ENCODE measurements at regions not wholly inside any gene's neighbourhood (a gene's known extent, or its start where the extent isn't known, plus 50 kb on each side); places are given as distances from the start of the nearest gene placed in this dataset.
"Not testable (repeated sequence)": the region's sequence is repeated elsewhere in the genome, so short reads cannot be mapped to it uniquely, and the experiment has no call there.

DNA sequence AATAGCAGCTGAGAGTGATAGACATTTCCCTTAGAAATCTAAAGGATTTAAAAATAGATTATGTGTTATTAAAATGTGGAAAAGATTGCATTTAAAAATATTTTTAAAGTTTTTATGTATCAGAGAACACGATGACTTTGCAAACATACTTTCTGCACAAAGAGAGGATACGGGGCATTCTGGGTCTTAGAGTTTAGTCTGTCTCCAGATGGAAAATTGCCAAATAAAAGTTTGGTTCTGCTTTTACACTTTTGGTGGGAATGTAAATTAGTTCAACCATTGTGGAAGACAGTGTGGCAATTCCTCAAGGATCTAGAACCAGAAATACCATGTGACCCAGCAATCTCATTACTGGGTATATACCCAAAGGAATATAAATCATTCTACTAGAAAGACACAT lies 355.2 kb downstream of the NDFIP2 start:
- TF ChIP-seq, protein P1, sequence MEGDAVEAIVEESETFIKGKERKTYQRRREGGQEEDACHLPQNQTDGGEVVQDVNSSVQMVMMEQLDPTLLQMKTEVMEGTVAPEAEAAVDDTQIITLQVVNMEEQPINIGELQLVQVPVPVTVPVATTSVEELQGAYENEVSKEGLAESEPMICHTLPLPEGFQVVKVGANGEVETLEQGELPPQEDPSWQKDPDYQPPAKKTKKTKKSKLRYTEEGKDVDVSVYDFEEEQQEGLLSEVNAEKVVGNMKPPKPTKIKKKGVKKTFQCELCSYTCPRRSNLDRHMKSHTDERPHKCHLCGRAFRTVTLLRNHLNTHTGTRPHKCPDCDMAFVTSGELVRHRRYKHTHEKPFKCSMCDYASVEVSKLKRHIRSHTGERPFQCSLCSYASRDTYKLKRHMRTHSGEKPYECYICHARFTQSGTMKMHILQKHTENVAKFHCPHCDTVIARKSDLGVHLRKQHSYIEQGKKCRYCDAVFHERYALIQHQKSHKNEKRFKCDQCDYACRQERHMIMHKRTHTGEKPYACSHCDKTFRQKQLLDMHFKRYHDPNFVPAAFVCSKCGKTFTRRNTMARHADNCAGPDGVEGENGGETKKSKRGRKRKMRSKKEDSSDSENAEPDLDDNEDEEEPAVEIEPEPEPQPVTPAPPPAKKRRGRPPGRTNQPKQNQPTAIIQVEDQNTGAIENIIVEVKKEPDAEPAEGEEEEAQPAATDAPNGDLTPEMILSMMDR (IDR thresholded peaks at IDR 0.05): not testable (repeated sequence)
- TF ChIP-seq POLR2A (IDR thresholded peaks at IDR 0.05): not testable (repeated sequence)

All from heart left ventricle (tissue), 13 donors.